Colonic mucosa (tissue), 4 donors: ENCODE measurements at regions not wholly inside any gene's neighbourhood (a gene's known extent, or its start where the extent isn't known, plus 50 kb on each side); places are given as distances from the start of the nearest gene placed in this dataset.

Experiments used
- DNase-seq: peaks from one replicate; pipeline ENCODE4 v3.0.0-alpha.2; 2020
- H3K27ac ChIP-seq: fragments of 200-600 bp; one replicate; pipeline ENCODE4 v1.8.0; 2021
- H3K27me3 ChIP-seq: fragments of 200-600 bp; one replicate; pipeline ENCODE4 v1.8.0; 2021
- H3K36me3 ChIP-seq: fragments of 200-600 bp; one replicate; pipeline ENCODE4 v1.8.0; 2021
- H3K4me1 ChIP-seq: fragments of 200-600 bp; one replicate; pipeline ENCODE4 v1.8.0; 2021; ENCODE audit warnings: mild to moderate bottlenecking
- H3K4me3 ChIP-seq: fragments of 200-600 bp; one replicate; pipeline ENCODE4 v1.8.0; 2021
- H3K9ac ChIP-seq, 2 donors: one replicate each; pipeline ENCODE4 v1.7.0; 2013; ENCODE audit warnings: control low read depth in 2 of 2, low read depth in 2 of 2, low read length in 2 of 2
- H3K9me3 ChIP-seq: fragments of 200-600 bp; one replicate; pipeline ENCODE4 v1.8.0; 2021
- intact Hi-C: fragments of 100-400 bp; cut with DNase I; formaldehyde crosslinking; loops from one replicate; pipeline ENCODE4 v1.14.1; 2022
- TF ChIP-seq, protein P1 (sequence below): fragments of 200-600 bp; IDR thresholded peaks from one replicate; pipeline ENCODE4 v1.8.0; 2022; ENCODE audit warnings: antibody characterized with exemption, mild to moderate bottlenecking
- donor health status: healthy.
- donor health status: DM: no; HTN: no; CAD: no.
- donor health status: DM: no; HTN: no; CAD: no.

DNA sequence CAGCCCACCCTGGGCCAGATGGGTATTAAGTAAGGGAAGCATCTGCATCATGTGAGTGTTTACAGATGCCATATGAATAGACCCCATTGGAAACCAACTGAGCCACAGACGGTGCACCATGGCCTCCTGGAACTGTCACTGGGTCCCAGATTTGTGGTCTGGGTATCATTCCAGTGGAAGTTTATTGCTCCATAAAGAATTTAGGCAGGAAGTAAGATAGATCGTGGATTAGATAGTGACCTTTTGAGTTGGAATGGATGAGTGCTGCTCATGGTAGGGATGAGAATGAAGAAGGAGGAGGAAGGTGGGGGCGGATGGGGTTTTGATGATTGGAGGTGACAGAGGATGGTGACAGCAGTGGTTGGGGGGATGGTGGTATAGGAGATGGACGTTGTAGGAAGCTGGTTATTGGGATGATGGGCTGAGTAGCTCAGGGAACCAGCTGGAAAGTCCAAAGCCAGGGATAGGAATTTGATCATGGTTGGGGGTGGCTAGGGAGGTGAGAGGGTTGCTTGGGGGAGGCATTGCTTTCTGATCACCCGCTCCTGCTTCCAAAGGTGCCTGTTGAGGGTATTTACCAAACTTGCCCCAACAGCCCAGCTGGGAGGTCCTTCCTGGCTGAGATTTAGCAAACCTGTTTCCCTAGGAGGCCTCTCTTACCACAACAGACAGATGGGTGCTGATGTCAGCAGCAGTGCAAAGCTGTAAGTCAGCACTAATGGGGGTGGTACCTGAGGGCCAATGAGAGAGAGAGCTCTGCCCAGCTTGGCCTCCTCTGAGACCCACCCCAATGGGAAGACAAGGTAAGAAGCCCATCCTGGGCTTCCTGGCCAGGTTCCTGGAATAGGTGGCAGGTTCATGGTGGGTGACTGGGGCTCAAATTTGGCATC, 78.0 kb downstream of the VEGFA start:
- Histone ChIP-seq H3K4me1 (no peaks in the 10 kb centered on the region), H3K36me3 (no peaks in the 10 kb centered on the region), H3K9ac (no peak overlapping the region), H3K9me3 (no peaks in the 10 kb centered on the region), H3K27me3 (no peaks in the 10 kb centered on the region), H3K4me3 (no peak overlapping the region), H3K27ac (no peak overlapping the region)
- TF ChIP-seq, protein P1, sequence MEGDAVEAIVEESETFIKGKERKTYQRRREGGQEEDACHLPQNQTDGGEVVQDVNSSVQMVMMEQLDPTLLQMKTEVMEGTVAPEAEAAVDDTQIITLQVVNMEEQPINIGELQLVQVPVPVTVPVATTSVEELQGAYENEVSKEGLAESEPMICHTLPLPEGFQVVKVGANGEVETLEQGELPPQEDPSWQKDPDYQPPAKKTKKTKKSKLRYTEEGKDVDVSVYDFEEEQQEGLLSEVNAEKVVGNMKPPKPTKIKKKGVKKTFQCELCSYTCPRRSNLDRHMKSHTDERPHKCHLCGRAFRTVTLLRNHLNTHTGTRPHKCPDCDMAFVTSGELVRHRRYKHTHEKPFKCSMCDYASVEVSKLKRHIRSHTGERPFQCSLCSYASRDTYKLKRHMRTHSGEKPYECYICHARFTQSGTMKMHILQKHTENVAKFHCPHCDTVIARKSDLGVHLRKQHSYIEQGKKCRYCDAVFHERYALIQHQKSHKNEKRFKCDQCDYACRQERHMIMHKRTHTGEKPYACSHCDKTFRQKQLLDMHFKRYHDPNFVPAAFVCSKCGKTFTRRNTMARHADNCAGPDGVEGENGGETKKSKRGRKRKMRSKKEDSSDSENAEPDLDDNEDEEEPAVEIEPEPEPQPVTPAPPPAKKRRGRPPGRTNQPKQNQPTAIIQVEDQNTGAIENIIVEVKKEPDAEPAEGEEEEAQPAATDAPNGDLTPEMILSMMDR: no peak
- DNase-seq: no peak
- intact Hi-C loops: no loop called here

- Histone ChIP-seq H3K27ac (no peak overlapping the region), H3K4me1 (no peaks in the 10 kb centered on the region), H3K36me3 (no peaks in the 10 kb centered on the region), H3K27me3 (no peaks in the 10 kb centered on the region), H3K9ac (no peak overlapping the region), H3K9me3 (no peaks in the 10 kb centered on the region), H3K4me3 (no peak overlapping the region)
- TF ChIP-seq, protein P1: no peak
- no peak for DNase-seq
- intact Hi-C loops: no loop called here
These were observed 76.5 kb downstream of the VEGFA start for GRCh38 chr6:43846556-43846955.

DNA sequence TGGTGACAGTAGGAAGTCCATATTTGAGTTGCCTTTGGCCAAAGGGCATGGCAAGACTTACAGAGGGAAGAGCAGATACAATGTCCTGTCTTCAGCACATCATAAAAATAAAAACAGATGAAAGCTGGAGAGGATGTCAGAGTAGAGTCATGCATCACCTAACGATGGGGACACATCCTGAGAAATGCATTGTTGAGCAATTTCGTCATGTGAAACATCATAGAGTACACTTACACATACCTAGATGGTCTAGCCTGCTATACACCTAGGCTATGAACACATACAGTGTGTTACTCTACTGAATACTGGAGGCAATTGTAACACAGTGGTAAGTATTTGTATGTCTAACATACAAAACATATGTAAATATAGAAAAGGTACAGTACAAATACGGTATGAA, 75.6 kb downstream of the VEGFA start:
- TF ChIP-seq, protein P1: no peak
- Histone ChIP-seq H3K4me1 (no peaks in the 10 kb centered on the region), H3K27ac (no peak overlapping the region), H3K4me3 (no peak overlapping the region), H3K36me3 (no peaks in the 10 kb centered on the region), H3K9ac (no peak overlapping the region), H3K9me3 (no peaks in the 10 kb centered on the region), H3K27me3 (no peaks in the 10 kb centered on the region)
- DNase-seq: no peak
- intact Hi-C loops: no loop called here

DNA sequence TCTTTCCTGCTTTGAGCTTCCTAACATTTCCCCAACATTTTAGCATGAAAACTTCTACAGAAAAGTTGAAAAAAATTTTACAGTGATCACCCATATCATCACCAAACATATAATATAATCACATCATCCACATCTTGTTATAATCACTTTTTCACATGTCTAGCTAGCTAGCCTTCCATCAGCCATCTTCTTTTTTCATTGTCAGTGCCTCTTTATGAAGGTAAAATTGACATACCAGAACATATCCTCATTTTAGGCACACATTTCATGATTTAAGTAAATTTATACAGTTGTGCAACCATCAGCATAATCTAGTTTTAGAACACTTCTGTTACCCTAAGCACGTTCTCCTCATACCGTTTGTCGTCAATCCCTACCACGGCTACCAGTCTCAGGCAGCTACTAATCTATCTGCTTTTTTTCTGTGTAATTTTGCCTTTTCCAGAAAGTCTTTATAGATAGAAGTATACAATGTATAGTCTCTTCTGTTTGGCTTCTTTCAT, 73.7 kb downstream of the VEGFA start:
- H3K27me3 ChIP-seq: no peaks in the 10 kb centered on the region
- H3K27ac ChIP-seq: peak overlapping the region; percentile 22
- no peaks in the 10 kb centered on the region for H3K36me3 ChIP-seq
- no peaks in the 10 kb centered on the region for H3K4me1 ChIP-seq
- TF ChIP-seq, protein P1: no peak
- H3K9ac ChIP-seq: peak overlapping the region in 1 of 2 donors; percentile 38
- H3K9me3 ChIP-seq: no peaks in the 10 kb centered on the region
- no peak overlapping the region for H3K4me3 ChIP-seq
- intact Hi-C loops: no loop called here
- no peak for DNase-seq

GRCh38 chr6:43843097-43843645, 73.2 kb downstream of the VEGFA start:
- no peaks in the 10 kb centered on the region for H3K27me3 ChIP-seq
- H3K4me1 ChIP-seq: no peaks in the 10 kb centered on the region
- TF ChIP-seq, protein P1: no peak
- no peaks in the 10 kb centered on the region for H3K36me3 ChIP-seq
- H3K9me3 ChIP-seq: no peaks in the 10 kb centered on the region
- intact Hi-C loops: no loop called here
- peak; percentile 63 for DNase-seq
- H3K9ac ChIP-seq: peak overlapping the region in 1 of 2 donors; percentile 38
- no peak overlapping the region for H3K4me3 ChIP-seq
- H3K27ac ChIP-seq: peak overlapping the region; percentile 22
